HS-27A (cell line): ENCODE measurements at regions not wholly inside any gene's neighbourhood (a gene's known extent, or its start where the extent isn't known, plus 50 kb on each side); places are given as distances from the start of the nearest gene placed in this dataset.

Experiments
- DNase-seq: peaks from one replicate; pipeline ENCODE4 v3.0.0-alpha.2; 2012; ENCODE audit warnings: low read depth, missing footprints

DNA sequence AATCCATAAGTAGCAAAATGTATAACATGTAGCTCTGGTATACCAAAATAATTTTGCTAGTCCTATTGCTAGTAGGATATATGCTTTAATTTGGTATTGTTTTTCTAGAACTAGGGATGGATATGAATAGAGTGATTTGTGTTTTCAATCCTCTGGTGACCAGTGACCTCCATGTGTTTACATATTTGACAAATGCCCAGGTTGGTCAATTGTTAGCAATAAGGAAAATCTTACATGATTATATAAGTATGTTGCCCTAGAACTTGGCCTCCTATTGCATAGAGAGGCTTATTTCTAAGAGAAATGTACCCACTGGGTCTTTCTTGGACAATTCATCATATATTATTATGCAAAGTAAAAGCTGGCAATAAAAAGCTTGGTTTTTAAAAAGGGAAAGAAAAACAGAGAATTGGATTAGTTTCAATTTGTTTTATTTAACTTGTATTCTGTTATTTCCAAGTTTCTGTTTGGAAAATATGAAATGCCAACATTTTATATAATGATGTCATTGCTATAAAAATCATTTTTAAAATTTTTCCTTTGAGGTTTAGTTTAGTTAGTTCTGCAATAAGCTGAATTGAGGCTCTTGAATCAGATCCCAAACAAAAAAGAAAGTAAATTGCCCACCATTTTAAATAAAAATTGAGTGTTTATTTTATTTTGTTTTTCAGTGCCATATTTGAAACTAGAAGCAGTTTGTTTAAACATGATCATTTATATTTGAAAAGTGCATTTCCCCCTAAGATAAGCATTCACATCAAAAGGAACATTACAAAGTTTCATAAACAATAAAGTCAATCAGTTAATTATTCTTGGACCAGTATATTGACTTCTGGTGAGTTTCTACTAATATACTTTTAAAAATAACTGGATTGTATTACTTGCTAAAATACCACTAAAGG is 210.9 kb downstream of the ZC3H11B start:
- no peak for DNase-seq

- no peak for DNase-seq
These were observed 213.5 kb downstream of the ZC3H11B start for GRCh38 chr1:219399446-219399845.

DNA sequence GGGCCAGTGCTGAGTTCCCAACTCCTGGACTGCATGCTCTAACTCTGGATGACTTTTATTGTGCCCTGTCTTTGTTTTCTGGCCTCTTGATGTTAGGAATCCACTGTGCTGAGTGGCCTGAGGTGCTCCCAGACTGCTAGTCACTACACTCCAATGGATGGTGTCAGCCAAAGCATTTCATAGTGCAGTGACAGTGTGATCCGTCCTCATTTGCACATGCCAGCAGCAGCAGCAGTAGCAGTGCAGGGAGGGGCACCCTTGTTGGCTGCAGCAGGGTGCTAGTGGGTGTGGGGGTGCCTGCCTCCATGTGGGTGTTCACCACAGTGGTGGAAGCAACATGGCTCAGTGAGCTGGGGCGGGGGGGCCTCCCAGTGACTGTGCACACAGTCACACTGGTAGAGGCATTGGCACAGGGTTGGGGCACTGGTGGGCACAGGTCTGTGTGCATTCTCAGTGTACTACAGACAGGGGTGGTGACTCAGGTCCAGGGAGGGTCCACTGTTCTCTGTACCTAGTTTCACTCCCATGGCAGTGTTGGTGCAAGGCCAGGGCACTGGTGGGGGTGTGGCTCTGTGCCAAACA is 214.0 kb downstream of the ZC3H11B start:
- DNase-seq: no peak

GRCh38 chr1:219397511-219397910 is 215.4 kb downstream of the ZC3H11B start:
- no peak for DNase-seq

GRCh38 chr1:219391297-219391696 is 217.6 kb downstream of the LYPLAL1 start:
- DNase-seq: no peak

- no peak for DNase-seq
These were observed 213.5 kb downstream of the LYPLAL1 start for GRCh38 chr1:219387211-219387610.

DNA sequence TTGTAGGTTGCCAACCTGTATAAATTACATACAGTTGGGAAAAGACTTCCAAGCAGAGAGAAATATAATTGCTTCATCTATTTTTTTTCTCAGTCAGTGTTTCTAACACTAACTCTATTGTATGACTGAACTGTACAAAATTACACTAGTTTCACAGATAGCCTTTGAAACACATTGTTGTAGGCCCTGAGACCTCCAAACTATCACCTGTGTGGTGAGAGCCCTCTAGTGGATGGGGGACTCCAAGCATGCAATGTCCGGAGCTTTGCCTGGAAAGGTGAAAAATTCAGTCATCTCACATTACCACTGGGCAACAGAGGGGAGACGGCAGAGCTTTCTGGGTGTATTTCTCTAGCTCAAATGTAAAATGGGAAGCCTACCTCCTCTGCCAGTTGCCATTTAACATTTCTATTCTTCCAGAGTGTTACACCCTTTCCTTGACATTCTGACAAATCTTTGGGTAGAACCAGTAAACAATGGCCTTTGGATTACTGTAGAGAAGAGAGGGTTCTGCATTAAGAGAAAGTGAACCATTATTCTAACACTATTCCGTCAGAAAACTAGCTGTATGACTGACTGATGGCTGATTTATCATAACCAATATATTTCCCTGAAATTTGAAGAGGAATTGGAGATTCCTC is 212.2 kb downstream of the LYPLAL1 start:
- peak; percentile 40 for DNase-seq

- no peak for DNase-seq
These were observed 209.6 kb downstream of the LYPLAL1 start for GRCh38 chr1:219383281-219383680.

- peak; percentile 42 for DNase-seq
These were observed 207.7 kb downstream of the LYPLAL1 start for GRCh38 chr1:219381396-219381795.

- no peak for DNase-seq
These were observed 206.8 kb downstream of the LYPLAL1 start for GRCh38 chr1:219380463-219380862.

DNA sequence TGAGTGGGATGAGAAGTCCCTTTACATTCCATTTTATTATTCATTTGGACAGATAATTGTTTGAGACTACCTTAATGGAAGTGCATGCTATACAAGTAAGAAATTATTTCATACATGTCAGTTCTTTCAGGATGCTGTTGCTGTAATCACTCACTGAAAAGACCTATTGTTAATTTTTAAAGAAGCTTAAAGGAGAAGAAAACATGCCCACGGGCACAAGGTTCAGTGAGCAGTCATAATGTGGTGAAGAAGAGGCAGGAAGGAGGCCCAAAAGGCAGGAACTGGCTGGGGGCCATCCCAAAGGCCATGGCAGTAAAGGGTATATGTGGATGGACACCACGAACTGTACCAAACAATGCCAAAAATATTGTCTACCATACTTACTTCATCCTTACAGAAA is 206.0 kb downstream of the LYPLAL1 start:
- no peak for DNase-seq

DNA sequence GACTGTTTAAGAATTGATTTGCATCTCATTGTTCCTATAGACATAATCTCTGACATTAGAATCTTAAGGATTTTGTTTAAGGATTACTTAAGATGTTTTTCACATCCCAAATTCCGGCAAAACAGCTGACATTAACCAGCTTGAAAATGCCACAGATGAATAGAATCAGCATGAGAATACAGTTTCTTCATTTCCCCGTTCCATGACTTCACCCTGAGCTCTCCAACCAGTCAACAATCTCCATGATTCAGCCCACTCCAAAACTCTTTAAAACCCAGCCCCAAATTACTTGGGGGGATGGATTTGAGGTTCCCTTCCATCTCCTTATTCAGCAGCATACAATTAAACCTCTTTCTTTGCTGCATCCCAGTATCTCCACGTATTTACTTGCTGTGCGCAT is 201.0 kb downstream of the LYPLAL1 start:
- no peak for DNase-seq

DNA sequence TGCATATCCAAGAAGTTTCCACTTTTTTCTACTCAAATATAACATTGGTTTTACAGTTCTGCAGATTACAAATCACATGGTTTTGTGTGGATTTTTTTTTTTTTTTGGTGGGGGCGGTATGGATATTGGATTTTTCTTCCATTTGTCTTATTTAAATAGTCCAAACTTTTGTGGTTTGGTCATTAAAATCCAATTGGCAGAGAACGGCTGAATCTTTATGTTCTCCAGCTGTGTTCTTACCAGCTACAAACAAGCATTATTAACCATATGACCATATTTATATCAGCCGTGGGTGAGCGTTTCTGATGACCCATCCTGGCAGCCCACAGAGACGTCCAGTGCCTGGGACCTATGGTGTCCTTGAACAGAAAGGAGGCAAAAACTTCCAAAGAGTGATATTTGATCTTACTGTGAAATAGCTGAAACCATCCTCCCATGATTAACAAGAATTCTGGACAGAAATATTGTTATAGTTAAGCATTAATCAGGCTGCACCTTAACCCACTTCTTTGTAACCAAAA is 200.4 kb downstream of the LYPLAL1 start:
- no peak for DNase-seq

- no peak for DNase-seq
These were observed 199.9 kb downstream of the LYPLAL1 start for GRCh38 chr1:219373616-219373935.

GRCh38 chr1:219372916-219373615 is 199.4 kb downstream of the LYPLAL1 start:
- no peak for DNase-seq

DNA sequence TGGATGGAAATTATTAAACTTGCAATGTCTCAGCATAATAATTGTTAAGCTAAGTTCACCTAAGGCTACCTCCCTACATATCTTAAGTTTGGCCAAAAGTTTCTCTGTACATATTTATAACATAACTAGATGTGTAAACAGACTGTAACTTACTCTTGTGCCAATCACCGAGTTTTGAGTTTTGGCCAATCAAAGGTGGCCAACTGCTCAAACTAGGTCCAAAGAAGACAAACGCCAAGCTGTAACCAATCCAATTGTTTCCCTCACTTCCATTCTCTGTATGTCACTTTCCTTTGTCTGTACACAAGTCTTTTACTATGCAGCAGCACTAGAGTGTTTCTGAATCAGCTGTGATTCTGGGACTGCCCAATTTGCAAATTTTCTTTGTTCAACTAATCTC is 197.8 kb downstream of the LYPLAL1 start:
- DNase-seq: no peak

DNA sequence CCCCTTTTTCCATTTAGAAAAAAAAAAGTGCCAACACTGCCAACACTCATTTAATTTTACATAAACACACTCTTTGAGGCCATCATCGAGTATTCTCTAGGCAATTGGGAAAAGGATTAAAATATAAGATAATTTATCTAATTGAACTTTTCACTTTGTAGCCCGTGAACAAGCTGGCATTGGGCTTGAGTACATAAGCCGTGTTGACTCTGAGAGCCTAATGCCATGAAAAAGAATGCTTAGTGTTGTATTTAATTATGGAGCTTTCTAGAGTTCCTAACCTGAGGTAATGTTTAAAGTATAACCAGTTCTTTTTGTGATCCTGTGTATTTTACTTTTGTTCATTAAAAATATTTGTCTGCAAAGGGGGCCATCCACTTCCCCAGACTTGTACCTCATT is 193.8 kb downstream of the LYPLAL1 start:
- no peak for DNase-seq

GRCh38 chr1:219365451-219365850 is 191.8 kb downstream of the LYPLAL1 start:
- no peak for DNase-seq

DNA sequence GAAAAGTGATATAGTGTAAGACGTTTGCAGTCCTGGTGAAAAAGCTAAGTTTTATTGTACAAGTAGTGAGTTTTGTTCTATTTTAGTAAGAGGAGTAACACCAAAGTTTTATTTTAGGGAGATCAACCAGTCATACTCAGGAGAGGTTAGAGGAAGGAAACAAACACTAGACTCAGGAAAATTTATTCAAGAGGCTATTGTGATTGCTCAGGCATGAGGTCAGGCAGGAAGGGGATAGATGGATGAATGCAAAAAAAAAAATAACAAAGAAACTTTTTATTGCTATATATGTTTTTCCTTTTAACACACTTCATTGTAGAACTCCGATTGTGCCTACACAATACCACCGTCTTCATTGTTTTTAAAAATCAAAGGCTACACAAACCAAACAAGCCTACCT is 189.0 kb downstream of the LYPLAL1 start:
- DNase-seq: no peak

- no peak for DNase-seq
These were observed 185.4 kb downstream of the LYPLAL1 start for GRCh38 chr1:219359126-219359525.

DNA sequence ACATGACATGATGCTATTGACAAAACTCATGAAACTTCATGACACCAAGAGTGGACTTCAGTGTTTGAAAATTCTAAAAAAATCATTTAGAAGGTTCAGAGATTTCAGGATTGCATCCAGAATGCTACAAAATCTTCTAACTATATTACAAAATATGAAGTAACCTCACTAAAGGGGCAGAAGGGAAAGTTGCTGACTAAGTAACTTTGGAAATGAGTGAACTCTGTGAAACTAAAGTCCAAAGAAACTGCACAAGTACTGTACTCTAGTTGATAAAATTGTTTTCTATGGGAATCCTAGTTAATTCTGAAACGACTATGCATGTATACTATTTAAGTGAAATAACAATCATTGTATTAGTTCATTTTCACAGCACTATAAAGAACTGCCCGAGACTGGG is 184.4 kb downstream of the LYPLAL1 start:
- DNase-seq: no peak

- DNase-seq: no peak
These were observed 181.3 kb downstream of the LYPLAL1 start for GRCh38 chr1:219354962-219355361.
